SHP77 treated with DMSO at 0.1 percent for 48 hours (cell line): ENCODE measurements at regions not wholly inside any gene's neighbourhood (a gene's known extent, or its start where the extent isn't known, plus 50 kb on each side); places are given as distances from the start of the nearest gene placed in this dataset.
"Not testable (repeated sequence)": the region's sequence is repeated elsewhere in the genome, so short reads cannot be mapped to it uniquely, and the experiment has no call there.

Experiments
- DNase-seq: peaks from one replicate; lab custom pipeline; 2025; lab: John Stamatoyannopoulos, UW

DNA sequence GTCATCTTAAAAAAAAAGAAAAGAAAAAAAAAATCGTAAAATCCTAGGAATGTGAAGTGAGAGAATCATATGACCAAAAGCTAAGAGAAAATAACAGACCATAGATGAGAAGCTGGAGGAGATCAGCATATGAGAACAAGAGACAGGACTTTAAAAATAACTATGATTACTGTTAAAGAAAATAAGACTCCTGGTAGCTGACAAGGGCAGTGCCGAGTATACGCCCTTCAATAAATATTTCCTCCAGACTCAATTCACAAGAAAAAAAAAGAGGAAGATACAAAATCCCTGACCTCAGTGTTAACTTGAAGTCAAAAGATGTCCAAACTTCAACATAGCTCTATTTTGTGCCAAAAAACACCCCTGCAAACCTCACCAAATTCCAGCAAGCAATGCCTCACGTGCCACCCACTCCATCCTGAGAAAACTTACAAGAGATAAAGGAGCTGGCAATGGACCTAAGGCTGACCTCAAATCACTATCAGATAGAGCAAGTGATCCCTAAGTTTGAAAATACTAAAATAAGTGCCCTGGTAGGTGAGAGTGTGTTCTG lies 817.2 kb downstream of the SOCS6 start:
- DNase-seq: no peak

DNA sequence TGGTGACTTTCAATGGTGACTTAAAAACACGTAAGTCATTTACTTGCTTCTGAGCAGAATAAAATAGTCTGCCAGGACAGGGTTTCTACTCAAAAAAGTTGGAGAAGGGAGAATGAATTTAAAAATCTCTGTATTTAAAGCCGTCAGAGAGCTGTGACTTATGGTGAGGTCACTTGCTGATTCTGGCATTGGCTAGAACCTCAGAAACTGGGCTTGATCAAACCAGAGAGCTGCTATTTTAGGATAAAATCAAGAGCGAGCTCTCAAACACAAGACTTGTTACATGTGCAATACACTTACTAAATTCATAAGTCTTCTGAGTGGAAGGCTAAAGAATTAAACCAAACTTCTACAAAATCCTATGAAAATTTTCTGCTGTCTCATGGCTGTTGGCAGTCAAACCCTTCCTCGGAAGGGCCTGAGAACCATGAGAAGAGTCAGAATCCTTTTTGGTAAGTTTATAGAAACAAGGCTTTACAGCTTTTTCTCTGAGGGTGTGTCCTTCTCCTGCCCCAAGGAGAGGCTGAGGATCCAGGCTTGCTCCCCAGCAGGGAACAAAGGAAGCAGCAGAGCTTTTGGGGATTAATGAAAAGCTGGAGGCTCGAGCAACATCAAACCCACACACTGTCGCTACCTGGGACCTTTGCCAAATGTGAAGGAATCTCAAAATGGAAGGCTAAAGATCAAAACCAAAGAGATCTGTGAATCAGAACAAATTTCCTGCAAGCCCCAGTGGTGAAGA lies 816.4 kb downstream of the SOCS6 start:
- DNase-seq: no peak

DNA sequence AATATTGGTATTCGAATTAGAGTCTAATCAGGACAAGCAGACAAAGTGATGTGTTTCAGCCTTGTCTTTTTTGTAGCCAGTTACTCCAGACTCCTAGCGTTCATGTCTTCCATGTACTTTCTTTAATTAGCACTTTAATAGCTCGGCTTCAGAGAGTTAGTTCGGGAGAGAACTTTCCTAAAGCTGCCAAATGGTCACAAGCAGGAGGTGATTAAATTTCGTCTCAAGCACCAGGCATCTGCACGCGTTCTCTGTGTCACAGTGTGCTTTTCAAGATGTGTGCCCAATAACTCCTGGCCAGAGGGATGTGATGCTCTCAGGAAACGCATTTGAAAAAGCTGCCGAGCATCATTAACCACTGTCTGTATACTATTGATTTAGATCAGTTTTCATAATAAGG lies 790.8 kb downstream of the SOCS6 start:
- DNase-seq: no peak

DNA sequence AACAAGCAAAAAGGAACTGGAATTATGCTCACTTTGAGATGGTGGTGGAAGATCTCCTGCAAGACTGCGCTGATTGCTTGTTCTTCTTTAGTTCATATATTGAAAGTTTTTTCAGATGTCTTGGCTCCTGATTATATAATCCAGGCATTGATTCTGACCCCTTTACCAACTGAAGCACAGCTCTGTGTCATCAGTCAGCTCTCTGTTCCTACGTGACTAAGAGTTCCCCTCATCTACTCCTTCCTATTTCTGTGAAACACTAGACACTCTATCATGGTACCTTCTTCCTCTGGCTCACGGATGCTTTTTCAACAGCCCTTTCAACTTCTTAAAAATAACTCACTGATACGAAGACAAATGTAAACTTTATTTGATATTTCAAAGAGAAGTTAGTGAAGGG lies 788.6 kb downstream of the SOCS6 start:
- DNase-seq: no peak

DNA sequence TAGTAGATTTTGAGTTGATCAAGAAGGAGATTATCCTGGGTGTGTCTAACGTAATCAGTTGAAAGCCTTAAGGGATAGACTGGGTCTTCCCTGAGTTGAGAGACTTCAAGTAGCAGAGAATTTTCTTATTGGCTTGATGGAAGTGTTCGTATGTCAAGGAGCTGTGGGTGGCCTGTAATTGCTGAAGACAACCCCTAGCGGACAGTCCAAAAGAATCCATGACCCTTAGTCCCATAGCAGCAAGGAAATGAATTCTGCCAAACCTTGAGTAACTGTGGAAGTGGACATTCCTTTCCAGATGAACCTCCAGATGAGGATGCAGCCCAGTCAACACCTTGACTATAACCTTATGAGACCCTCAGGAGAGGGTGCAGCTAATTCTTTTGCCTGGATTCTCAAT lies 786.3 kb downstream of the SOCS6 start:
- no peak for DNase-seq

DNA sequence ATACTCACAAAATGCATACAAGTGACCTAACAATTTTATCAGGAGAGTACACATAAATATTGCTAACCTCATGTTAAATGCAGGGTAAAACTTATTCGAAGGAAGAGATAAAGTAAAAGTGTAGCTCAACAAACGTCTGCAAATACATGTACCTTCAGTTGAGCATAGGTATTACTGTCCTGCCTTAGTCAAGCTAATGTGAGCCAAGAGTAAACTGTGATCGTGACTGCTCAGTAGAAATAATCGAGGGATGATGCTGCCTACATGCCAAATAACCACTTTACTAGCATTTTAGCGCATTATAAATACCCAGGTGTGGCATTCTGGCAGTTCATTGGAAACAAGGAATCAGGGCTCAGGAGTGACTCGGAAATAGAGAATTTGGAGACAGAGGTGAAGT lies 779.5 kb downstream of the SOCS6 start:
- DNase-seq: no peak

DNA sequence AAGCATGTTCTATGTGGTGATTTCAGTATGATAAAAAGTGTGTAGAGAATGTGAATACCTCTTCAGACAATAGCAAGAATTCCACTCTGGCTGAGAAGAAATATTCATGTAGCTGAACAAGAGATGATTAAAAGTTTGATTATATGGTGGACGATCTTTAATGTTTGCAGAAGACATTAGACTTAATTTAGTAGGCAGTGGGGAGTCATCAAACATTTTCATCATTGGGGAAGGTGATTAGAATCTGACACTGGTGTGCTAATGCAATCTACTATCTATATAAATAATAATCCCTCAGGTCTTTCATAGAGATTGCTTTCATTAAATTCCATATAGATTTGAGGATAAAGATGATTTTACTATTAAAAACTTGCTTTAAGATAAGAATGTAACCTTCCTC lies 761.0 kb downstream of the SOCS6 start:
- DNase-seq: no peak

DNA sequence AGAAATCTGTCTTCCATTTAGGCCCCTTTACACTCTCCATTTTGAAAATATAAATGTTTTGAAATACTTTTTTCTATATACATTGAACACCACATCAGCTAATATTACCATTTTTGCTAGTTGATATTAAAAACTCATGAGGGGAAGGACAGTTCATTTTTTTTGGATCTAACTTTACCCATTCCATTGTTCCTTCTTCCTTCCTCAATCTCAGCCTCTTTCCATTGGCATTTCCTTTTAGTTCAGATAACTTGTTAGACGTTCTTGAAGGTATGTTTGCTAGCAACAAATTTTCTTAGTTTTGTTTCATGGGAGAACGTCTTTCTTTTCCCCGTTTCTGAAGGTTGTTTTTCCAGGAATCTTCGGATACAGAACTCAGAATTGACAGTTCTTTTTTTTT lies 759.0 kb downstream of the SOCS6 start:
- no peak for DNase-seq

DNA sequence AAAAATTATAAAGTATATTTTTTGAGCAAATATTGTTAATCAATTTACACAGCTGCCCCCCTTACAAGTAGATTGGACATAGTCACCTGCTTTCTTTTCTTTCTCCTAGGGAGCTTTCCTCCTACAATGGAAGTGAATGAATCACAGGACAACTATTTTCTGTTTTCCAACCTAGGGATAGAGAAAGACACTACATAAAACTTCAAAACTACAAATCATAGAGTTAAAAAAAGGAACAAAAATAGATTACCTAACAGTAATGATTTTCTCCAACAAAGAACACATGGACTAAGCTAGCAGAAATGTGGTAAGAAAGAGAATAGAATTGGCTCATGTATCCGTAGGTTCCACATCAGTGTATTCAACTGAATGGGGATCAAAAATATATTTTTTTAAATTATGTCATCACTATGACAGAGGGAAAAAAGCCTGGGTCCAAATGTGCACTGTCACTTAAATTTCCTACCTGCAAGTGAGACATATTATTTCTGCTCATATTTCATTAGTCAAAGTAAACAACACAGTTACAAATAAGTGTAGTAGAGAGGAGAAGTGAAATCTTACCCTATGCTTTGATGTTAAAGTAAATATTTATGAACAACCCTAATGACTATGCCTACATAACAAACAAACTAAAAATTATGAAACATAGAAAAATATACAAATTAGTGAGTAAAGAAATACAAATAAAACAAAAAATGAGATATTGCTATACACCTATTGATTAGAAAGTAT lies 756.7 kb downstream of the SOCS6 start:
- DNase-seq: no peak

DNA sequence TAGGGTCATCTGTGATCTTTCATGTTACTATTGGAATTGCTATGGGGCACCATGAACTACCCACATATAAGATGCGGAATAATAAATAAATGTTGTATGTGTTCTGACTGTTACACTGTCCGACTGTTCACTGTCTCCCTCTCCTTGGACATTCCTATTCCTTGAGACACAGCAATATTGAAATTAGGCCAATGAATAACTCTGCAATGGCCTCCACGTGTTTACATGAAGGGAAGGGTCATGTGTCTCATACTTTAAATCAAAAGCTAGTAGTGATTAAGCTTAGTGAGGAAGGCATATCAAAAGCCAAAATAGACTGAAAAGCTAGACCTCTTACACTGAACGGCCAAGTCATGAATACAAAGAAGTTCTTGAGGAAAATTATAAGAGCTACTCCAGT lies 751.3 kb downstream of the SOCS6 start:
- DNase-seq: no peak

DNA sequence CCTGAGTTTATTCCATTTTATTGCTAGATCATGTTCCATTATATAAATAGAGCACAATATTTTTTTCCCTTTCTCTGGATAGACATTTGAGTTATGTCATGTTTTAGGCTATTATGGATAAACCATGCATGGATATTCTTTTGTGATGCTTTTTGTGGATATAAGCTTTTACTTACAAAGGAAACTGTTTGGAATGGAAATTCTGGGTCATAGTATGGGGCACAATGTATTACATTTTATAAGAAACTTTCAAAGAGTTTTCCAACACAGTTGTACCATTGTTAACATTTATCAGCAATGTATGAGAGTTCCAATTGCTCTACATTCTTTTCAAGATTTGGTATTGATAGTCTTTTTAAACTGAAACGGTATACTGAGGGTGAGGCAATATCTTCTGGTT lies 749.4 kb downstream of the SOCS6 start:
- DNase-seq: no peak

DNA sequence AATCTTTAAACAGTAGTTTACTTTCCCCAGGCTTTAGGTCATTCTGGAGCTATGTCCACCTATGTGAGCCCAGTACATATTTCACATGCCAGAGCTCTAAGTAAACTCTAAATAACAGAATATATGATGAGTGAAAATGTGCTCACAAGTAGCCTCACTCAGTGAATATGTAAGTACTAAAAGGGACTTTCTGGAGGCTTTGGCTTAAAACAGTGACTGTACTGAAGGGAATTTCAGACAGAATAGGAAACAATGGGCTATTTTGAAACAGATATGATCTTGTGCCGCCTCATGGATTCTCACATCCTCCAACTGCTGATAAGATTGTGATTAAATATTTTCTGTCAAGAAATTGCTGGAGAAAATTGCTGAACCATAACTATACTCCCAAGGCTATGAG lies 747.9 kb downstream of the SOCS6 start:
- no peak for DNase-seq

DNA sequence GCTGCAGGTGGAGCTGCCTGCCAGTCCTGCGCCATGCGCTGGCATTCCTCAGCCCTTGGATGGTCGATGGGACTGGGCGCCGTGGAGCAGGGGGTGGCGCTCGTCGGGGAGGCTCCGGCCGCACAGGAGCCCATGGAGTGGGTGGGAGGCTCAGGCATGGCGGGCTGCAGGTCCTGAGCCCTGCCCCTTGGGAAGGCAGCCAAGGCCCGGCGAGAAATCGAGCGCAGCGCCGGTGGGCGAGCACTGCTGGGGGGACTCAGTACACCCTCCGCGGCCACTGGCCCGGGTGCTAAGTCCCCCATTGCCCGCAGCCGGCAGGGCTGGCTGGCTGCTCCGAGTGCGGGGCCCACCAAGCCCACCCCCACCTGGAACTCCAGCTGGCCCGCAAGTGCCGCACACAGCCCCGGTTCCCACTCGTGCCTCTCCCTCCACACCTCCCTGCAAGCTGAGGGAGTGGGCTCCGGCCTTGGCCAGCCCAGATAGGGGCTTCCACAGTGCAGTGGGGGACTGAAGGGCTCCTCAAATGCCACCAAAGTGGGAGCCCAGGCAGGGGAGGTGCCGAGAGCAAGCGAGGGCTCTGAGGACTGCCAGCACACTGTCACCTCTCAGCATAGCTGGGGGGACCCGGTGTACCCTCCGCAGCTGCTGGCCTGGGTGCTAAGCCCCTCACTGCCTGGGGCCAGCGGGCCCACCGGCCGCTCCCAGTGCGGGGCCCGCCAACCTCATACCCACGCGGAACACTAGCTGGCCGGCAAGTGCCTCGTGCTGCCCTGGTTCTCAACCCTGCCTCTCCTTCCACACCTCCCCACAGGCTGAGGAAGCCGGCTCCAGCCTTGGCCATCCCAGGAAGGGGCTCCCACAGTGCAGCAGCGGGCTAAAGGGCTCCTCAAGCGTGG lies 742.7 kb downstream of the SOCS6 start:
- DNase-seq: not testable (repeated sequence)

DNA sequence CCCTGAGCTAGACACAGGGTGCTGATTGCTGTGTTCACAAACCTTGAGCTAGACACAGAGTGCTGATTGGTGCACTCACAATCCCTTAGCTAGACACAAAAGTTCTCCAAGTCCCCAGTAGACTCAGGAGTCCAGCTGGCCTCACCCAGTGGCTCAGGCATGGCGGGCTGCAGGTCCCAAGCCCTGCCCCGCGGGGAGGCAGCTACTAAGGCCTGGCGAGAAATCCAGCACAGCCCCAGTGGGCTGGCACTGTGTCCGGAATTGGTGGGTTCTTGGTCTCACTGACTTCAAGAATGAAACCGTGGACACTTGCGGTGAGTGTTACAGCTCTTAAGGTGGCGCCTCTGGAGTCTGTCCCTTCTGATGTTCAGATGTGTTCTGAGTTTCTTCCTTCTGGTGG lies 741.2 kb downstream of the SOCS6 start:
- DNase-seq: not testable (repeated sequence)

DNA sequence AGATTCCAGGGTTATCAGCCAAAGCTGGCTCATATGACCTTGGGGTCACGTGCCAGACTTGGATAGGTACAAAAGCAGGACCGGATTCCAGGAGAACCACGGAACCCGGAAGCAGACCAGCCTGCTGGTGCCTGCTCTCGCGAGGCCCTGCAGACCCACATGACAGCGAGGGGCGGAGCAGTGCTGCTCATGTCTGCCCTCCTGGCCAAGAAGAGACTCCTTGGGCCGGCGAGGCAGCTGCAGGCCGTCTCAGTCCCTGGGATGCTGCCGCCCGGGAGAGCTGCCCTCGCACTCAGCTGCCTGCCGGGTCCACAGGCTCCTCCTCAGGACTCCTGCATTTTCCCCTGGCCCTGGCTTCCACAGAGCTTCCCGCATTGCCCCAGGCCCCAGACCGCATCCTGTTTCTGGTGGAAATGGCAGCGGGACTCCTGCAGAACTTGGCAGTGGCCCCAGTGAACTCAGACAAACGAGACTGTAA lies 739.5 kb downstream of the SOCS6 start:
- DNase-seq: no peak

DNA sequence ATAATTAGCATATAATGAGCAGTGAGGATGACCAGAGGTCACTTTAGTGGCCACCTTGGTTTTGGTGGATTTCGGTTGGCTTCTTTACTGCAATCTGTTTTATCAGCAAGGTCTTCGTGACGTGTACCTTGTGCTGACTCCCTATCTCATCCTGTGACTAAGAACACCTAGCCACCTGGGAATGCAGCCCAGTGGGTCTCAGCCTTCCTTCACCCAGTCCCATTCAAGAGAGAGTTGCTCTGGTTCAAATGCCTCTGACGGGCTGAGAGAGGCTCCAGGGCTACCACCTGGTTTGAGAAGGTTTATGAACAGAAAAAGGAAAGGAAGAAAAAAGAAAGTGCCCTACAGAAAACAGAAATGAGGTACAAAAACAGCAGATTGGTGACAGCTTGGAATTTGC lies 738.7 kb downstream of the SOCS6 start:
- no peak for DNase-seq

DNA sequence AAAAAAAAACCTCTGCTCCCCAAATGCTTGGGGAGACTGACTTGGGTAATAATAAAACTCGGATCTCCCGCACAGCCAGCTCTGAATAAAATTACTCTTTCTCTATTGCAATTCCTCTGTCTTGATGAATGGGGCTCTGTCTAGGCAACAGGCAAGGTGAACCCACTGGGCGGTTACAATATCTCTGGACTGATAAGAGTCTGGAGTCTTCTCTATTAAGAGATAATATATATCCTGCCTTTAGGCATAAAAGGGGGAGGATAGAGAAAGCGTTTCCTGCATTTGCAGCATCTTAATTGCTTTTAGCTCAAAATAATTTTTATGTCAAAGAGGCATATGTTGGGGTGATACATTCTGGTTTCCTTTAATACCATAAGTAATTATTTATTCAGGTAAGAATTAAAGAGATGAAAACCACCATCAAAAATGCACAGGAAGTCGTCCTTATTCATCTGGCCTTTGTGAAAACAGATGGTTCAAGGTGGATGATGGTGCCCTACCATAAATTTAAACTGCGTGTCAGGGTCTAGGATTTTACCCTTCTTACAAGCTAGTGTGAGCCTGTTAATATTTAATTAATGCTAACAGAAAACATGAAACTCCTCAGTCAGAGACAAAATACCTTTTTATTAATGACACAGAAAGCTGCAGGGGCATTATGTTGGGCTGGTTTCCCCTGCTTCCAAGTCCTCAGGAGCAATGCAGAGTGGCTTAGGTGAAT lies 736.8 kb downstream of the SOCS6 start:
- DNase-seq: no peak

DNA sequence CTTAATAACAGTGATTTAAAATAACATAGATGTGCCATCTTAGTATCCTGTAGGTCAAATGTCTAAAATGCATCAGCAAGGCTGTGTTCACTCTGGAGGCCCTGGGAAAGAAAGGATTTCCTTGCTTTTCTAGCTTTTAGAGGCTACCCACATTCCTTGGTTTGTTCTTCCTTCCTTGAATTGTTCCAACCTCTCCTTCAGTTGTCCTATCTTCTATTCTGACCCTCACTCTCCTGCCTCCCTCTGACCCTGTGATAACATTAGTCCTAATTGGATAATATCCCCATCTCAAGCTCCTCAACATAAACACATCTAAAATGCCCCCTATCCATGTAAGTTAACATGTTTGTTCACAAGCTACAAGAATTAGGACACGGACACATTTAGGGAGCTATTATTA lies 733.5 kb downstream of the SOCS6 start:
- no peak for DNase-seq

DNA sequence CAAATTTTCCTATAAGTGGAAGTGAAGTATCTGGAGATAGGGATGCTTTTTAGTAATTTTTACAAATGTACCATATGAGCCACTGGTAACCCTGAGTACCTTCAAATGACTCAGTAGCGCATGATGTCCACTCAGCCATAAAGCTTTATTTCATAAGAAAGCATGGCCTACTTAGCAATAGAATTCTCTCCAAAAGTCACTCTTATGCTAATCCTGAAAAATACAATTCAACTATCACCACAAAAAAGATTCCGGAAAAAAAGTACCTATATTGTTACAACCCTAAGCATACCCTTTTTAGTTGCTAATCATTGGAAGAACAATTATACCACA lies 732.2 kb downstream of the SOCS6 start:
- DNase-seq: no peak

DNA sequence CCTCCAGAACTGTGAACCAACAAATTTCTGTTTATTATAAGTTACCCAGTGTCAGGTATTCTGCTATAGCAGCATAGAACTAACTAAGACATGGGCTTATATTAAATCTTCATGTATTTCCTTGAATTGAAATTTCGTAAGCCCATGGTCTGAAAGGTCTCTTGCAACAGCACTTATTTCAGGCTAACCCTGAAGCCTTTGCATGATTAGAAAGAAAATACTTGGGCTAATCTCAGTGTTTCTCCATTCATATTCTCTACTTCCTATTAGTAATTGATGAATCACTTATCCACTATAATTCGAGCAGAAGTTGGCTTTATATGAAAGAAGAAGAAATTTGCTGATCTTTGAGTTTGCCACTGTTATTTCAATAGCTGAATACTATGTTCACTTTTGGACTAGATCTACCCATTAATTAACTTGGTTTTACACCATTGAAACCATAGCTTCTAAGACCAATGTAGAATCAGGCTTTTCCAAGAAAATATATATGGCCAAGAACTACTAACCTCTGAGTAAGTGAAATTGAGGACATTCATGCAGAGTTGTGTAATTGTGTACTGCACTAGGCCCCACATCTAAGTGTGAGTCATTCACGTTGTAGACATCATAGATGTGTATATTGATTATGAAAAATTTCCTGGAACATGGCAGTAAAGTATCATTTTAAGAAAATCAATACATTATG lies 731.6 kb downstream of the SOCS6 start:
- no peak for DNase-seq

DNA sequence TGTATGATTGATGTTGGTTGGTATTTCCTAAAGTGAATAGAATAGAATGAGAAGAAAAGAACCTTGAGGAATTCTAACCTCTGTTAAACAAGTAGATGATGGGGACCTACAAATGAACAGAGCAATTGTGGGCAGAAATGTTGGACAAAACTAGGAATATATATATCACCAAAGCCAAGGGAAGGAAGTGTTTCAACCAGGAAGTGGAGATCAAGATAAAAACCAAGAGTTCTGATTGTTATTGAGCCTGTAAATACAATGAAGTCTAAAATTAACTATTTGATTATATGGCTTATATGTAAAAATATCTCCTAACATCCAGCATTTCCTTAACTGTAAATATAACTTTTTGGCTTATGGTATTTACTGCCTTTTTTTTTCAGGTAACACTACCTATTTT lies 730.0 kb downstream of the SOCS6 start:
- no peak for DNase-seq
